ENCODE measurements at regions not wholly inside any gene's neighbourhood (a gene's known extent, or its start where the extent isn't known, plus 50 kb on each side); places are given as distances from the start of the nearest gene placed in this dataset.

DNA sequence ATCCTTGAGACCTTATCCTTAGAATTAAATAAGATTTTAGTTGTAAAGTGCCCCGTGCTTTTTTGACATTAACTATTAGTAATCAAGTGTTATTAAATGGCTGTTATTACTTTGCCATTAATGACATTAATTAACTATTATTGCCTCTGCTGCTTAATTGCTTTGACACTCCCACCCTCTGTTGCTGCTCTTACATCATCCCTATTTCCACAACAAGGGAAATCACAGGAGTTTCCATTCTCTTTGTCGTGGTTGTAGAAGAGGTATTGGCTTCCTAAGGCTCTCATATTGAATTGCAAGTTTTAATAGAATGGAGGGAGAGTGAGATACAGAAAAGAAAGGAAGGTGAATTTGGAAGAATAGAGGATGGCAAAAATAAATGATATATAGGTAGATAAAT is 545.8 kb downstream of the MMUT start:
- TF ChIP-seq CTCF (IDR thresholded peaks at IDR 0.05) (no peak), POLR2A (IDR thresholded peaks at IDR 0.05) (no peak), EP300 (IDR thresholded peaks at IDR 0.05) (no peak)
